ACC112 (cell line): ENCODE measurements at regions not wholly inside any gene's neighbourhood (a gene's known extent, or its start where the extent isn't known, plus 50 kb on each side); places are given as distances from the start of the nearest gene placed in this dataset.

ENCODE experiments used
- H2AFZ ChIP-seq: fragments of 200-600 bp; sonication (generic); one replicate; pipeline ENCODE4 v1.6.0; 2017; ENCODE audit warnings: antibody characterized with exemption, low read length; ENCODE audit not compliant: unreplicated experiment
- H3K27ac ChIP-seq: fragments of 200-600 bp; sonication (generic); 2 replicates; pipeline ENCODE4 v1.5.1; 2014; ENCODE audit warnings: low read depth, mild to moderate bottlenecking, antibody characterized with exemption, low read length, moderate library complexity
- H3K27me3 ChIP-seq: fragments of 200-600 bp; sonication (generic); 2 replicates; pipeline ENCODE4 v1.6.1; 2014; ENCODE audit warnings: mild to moderate bottlenecking, antibody characterized with exemption, low read length, moderate library complexity, mixed read lengths; ENCODE audit not compliant: insufficient read depth
- H3K36me3 ChIP-seq: fragments of 200-600 bp; sonication (generic); 2 replicates; pipeline ENCODE4 v1.6.1; 2016; ENCODE audit warnings: mild to moderate bottlenecking, antibody characterized with exemption, low read length, moderate library complexity, mixed read lengths; ENCODE audit not compliant: insufficient read depth
- H3K4me1 ChIP-seq: fragments of 200-600 bp; sonication (generic); one replicate; pipeline ENCODE4 v1.6.1; 2016; ENCODE audit warnings: low read length, mixed read lengths; ENCODE audit not compliant: insufficient read depth, unreplicated experiment, control insufficient read depth
- H3K4me3 ChIP-seq: fragments of 200-600 bp; sonication (generic); 2 replicates; pipeline ENCODE4 v1.5.1; 2014; ENCODE audit warnings: mild to moderate bottlenecking, low read depth, low read length
- H3K79me2 ChIP-seq: fragments of 200-600 bp; sonication (generic); one replicate; pipeline ENCODE4 v1.6.0; 2016; ENCODE audit warnings: low read length; ENCODE audit not compliant: control insufficient read depth, unreplicated experiment, insufficient read depth

DNA sequence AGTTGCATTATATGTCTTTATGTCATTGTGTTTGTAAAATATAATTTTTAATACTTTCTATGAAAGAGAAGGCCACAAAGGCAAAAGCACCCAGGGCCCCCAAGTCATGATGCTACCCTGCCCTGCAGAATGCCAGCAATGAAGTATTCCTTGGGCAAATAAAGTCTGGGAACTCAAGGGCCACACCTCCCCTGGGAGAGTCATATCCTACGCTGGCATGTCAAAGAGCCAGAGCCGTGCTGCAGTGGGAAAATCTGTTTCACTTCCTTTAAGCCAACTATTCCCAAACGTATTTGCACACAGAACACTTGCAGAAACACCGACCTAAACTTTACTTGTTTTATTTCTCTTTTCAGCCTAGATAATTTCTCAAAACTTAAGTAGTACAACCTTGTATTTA lies 98.4 kb upstream of the KAZN start:
- Histone ChIP-seq H3K27me3 (no peaks in the 10 kb centered on the region), H3K4me1 (no peaks in the 10 kb centered on the region)

DNA sequence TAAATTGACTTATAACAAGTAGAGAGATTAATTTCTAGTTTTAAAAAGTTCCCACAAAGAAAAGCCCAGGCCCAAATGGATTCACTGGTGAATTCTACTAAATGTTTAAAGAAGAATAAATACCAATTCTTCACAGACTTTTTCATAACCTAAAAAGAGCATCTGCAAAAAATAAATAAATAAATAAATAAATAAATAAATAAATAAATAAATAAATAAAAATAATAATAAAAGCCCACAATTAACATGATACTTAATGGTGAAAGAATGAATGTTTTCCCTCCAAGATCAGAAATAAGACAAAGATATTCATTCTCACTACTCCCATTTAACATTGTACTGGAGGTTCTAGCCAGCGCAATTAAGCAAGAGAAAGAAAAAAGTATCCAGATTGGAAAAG lies 97.6 kb upstream of the KAZN start:
- Histone ChIP-seq H3K36me3 (no peaks in the 10 kb centered on the region), H3K27ac (no peak overlapping the region), H3K27me3 (no peaks in the 10 kb centered on the region), H3K4me1 (no peaks in the 10 kb centered on the region), H3K4me3 (no peak overlapping the region), H2AFZ (no peak overlapping the region), H3K79me2 (no peaks in the 10 kb centered on the region)

More for the DNA sequence above, 98.4 kb upstream of the KAZN start:
- Histone ChIP-seq H3K36me3 (no peaks in the 10 kb centered on the region), H3K4me3 (no peak overlapping the region), H3K27ac (no peak overlapping the region), H2AFZ (no peak overlapping the region), H3K79me2 (no peaks in the 10 kb centered on the region)

DNA sequence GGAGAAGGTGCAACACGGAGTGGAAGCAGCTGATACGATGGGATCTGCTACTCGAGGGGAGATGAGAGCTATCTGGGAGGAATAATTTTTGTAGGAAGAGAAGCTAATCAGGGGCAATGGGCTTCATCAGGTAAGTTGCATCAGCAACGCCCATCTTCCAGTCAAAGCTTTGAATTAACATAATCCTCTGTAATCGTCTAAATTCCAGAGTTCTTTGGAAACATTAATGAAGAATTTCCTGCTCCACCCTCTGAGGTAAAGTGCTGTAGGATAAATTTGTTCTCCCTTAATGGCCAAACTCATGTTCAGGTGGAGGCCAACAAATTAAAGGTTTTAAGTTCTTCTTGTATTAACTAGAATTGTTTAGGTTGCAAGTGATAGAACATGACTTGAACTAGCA lies 94.0 kb upstream of the KAZN start:
- Histone ChIP-seq H3K27ac (no peak overlapping the region), H3K36me3 (no peaks in the 10 kb centered on the region), H3K79me2 (no peaks in the 10 kb centered on the region), H3K4me3 (no peak overlapping the region), H3K4me1 (no peaks in the 10 kb centered on the region), H3K27me3 (no peaks in the 10 kb centered on the region), H2AFZ (no peak overlapping the region)

DNA sequence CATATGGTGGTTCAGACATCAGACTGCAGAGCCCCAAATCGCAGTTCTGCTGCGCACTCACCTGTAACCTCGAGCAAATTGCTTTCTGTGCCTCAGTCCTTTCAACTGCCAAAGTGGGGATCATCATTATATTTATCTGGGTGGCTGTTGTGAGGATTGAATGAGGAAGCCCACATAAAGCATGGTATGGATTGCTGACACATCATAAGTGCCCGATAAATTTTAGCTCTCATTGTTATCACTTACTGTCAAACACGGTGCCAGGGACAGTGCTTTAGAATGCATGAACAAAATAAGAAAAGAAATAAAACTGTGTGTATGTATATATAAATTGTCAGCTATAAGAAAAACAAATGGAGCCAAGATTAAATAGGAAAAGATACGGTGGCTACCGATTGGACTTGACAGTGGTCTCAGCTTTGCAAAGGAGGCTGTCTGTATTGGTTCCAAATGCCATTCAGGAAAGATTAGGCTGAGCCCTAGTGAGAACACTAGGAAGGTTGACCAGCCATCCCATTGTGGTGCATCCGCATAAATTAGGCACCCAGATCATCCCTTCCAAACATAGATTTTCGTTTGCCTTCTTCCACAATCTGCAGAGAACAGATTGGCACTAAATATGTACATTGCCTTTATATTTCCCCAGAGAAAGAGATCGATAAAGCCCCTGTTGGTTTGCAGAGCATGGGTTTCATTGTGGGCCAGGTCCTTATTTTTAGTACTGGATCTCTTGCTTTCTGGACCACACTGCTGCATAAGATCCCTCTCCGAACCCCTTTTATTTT lies 91.8 kb upstream of the KAZN start:
- H2AFZ ChIP-seq, result no peak overlapping the region
- H3K36me3 ChIP-seq, result no peaks in the 10 kb centered on the region
- no peaks in the 10 kb centered on the region for H3K79me2 ChIP-seq
- H3K27ac ChIP-seq, result no peak overlapping the region
- H3K4me3 ChIP-seq, result no peak overlapping the region
- H3K27me3 ChIP-seq, result no peaks in the 10 kb centered on the region
- H3K4me1 ChIP-seq, result no peaks in the 10 kb centered on the region

DNA sequence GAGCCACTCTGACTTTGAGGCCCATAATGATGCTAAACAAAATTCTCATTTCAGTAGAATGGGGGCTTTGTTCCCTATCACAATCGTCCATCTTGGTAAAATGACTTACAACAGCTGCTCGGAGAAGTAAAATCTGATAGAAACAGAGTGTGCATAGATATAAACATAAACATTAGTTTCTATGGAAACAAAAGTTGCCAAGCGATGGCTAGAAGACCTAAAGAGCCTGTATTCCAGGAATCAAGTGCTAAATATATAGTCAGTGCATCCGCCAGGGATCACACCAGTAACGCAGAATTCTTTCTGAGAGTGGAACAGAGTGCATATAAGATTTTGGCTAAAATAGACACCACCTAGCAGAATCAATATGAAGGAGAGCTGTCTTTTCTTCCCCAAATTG lies 91.2 kb upstream of the KAZN start:
- Histone ChIP-seq H3K79me2 (no peaks in the 10 kb centered on the region), H3K27me3 (no peaks in the 10 kb centered on the region), H3K36me3 (no peaks in the 10 kb centered on the region), H3K4me1 (no peaks in the 10 kb centered on the region), H3K27ac (no peak overlapping the region), H2AFZ (no peak overlapping the region), H3K4me3 (no peak overlapping the region)

DNA sequence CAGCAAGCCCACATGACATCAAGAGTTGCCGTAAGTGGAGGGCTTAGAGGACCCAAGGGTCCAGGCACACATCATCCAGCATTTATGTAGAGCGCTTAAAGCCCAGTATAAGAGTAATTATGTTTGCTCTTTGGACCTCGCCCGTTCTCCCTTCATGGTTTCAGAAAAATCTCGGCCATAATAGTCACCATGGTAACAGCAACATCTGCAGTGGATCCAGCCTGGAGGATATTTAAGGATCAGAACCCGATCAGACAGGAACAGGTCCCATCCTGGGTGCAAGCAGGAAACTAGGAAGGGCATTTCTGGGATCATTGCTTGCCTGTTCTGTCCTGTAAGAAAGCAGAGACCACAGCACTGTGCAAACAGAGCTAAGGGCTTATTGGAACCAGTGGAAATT lies 89.9 kb upstream of the KAZN start:
- Histone ChIP-seq H3K27me3 (no peaks in the 10 kb centered on the region), H2AFZ (no peak overlapping the region), H3K27ac (no peak overlapping the region), H3K4me3 (no peak overlapping the region), H3K36me3 (no peaks in the 10 kb centered on the region), H3K79me2 (no peaks in the 10 kb centered on the region), H3K4me1 (no peaks in the 10 kb centered on the region)

DNA sequence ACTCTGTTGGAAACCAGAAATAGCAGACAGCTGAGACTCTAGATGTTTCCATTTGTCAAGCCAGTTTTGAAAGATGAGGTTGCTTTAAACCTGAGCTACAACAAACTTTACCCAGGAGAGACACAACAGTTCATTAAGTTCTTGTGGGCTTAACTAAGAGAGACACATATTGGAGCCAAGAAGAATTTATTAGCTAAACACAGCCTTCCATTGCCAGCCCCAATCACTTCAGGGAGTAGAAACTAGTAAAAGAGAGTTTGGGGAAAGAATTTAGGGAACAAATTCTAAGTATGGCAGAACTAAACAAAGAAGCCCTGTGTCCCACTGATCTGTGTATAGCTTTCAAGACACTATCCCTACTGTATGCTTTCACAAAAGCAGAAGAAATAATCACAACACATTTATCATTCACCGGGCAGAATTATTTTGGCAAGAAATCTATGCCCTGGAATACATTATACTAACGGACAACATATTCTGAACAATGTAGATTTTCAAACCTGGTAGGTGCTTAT lies 87.3 kb upstream of the KAZN start:
- Histone ChIP-seq H3K27ac (no peak overlapping the region), H2AFZ (no peak overlapping the region), H3K4me3 (no peak overlapping the region), H3K79me2 (no peaks in the 10 kb centered on the region), H3K27me3 (no peaks in the 10 kb centered on the region), H3K4me1 (no peaks in the 10 kb centered on the region), H3K36me3 (no peaks in the 10 kb centered on the region)

DNA sequence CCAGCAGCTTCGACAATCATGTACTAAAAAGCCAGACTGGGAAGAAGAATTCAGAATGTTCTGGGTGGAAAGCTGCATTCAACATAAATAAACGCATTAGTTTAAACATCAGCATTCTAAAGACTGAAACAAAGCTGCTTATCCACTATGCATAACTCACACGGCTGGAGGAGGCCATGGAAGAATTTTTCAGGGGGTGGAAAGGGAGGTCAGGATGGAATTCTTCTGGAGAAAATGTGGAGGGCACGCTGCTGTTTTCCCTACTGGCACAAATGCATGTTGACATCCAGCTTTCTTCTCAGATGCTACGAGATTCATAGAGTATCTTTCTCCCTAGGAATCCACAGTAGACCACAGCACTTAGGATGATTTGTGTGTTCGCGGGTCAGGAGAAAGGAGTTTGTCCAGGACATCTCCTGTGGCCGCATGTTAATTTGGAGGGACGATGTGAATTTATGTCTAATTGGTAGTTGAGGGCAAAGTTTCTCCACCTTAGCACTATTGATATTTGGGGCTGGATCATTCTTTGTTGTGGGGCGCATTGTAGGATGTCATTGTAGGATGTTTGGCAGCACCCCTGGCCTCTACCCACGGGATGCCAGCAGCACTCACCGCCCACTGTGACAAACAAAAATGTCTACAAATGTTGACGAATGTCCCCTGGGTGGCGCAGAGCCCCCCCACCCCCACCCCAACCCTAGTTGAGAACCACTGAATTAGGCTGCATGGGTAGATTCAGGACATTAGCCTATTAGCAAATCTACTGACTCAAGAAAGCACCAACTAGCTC lies 86.5 kb upstream of the KAZN start:
- Histone ChIP-seq H3K27ac (no peak overlapping the region), H2AFZ (no peak overlapping the region), H3K27me3 (no peaks in the 10 kb centered on the region), H3K79me2 (no peaks in the 10 kb centered on the region), H3K4me3 (no peak overlapping the region), H3K36me3 (no peaks in the 10 kb centered on the region), H3K4me1 (peaks cover 6% of the 10 kb centered on the region)

DNA sequence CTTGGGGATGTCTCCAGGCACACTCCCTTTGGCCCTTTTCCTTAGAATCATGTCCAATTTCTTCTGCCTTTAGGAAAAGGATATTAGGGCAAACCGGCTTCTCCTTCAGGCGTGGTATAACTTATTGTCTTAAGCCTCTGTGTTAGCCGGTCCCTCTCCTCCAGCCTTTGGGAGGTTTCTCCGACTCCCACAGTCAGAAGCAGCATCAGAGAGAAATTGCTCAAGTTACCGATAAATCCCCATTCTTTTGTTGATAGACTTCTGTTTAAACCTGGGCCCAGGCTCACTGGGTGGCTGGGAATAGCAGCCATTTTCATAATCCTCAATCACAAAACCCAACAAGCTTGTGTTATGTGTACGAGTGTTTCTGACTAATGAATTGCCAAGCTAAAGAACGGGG lies 85.4 kb upstream of the KAZN start:
- Histone ChIP-seq H3K79me2 (no peaks in the 10 kb centered on the region), H3K4me3 (no peak overlapping the region), H3K36me3 (no peaks in the 10 kb centered on the region), H3K27ac (no peak overlapping the region), H3K4me1 (peaks cover 14% of the 10 kb centered on the region), H2AFZ (no peak overlapping the region), H3K27me3 (no peaks in the 10 kb centered on the region)

DNA sequence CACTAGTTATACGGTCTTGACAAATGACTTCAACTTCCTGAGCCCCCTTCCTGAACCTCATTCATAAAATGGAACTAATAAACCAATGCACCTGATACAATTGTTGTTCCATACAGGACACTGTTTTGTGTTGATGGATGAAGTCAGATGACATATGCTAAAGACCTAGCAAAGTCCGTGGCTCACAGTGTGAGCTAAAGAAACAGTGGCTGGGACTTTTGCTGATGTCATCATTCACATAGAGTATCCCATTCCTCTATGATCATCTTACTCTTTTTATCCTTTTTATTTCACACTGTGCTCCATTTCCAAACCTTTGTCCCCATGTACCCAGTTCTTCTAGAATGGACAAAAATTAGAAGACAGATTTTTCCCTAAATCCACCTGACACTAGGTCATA lies 83.7 kb upstream of the KAZN start:
- Histone ChIP-seq H3K4me3 (no peak overlapping the region), H3K79me2 (no peaks in the 10 kb centered on the region), H2AFZ (no peak overlapping the region), H3K27ac (no peak overlapping the region), H3K27me3 (no peaks in the 10 kb centered on the region), H3K36me3 (no peaks in the 10 kb centered on the region), H3K4me1 (peaks cover 21% of the 10 kb centered on the region)
